HepG2 (cell line): ENCODE measurements at regions not wholly inside any gene's neighbourhood (a gene's known extent, or its start where the extent isn't known, plus 50 kb on each side); places are given as distances from the start of the nearest gene placed in this dataset.

Experiments used
- ATAC-seq: fragments of 200-7000 bp; cut with Tn5 transposase; 3 replicates; pipeline ENCODE4 v1.9.1; 2020; ENCODE audit warnings: mild to moderate bottlenecking, moderate library complexity
- BruUV-seq: library from RNA; stranded (reverse); fragments of 400-500 nt; replicated peaks from 2 replicates; lab custom pipeline; 2021; lab: Mats Ljungman, UMichigan
- CTCF ChIA-PET: fragments of 300-600 bp; formaldehyde crosslinking; extraction: SDS; loops from one replicate; lab custom pipeline; 2021; ENCODE audit warnings: low total read pairs, inconsistent platforms, low intra/inter-chr PET ratio; lab: Yijun Ruan, JAX
- POLR2A ChIA-PET: fragments of 350-600 bp; sonication (Branson Sonifier 250); formaldehyde crosslinking; loops from one replicate; lab custom pipeline; 2020; ENCODE audit warnings: antibody characterized with exemption, inconsistent platforms; lab: Yijun Ruan, JAX
- DNase-seq: peaks from one replicate; pipeline ENCODE4 v3.0.0-alpha.2; 2015; ENCODE audit warnings: low spot score
- FAIRE-seq: peaks from 3 replicates; lab custom pipeline; 2011; peaks lifted over from hg19 to GRCh38; lab: Jason Lieb, UNC
- H2AFZ ChIP-seq: one replicate; pipeline ENCODE4 v1.6.1; 2011; ENCODE audit warnings: low read length, inconsistent platforms
- H3K27ac ChIP-seq: fragments of 300-600 bp; 3 replicates; pipeline ENCODE4 v1.8.0; 2011; ENCODE audit warnings: mixed run types, mild to moderate bottlenecking, mixed read lengths, low read length, inconsistent platforms; ENCODE audit not compliant: insufficient read depth; ENCODE audit errors: extremely low read length
- H3K27me3 ChIP-seq, 2 experiments: fragments of 200-600 bp in 1 of 2; 2 replicates in 1 of 2; 3 replicates in 1 of 2; pipeline versions ENCODE4 v1.6.0 to v1.8.0; 2011; ENCODE audit warnings: low read length in 2 of 2, mild to moderate bottlenecking in 2 of 2, moderate library complexity in 2 of 2, inconsistent platforms in 1 of 2; ENCODE audit not compliant: insufficient read depth in 2 of 2, control insufficient read depth in 1 of 2
- H3K36me3 ChIP-seq, 2 experiments: fragments of 200-600 bp in 1 of 2; replicated peaks in 1 of 2; 2 replicates in 1 of 2; 3 replicates in 1 of 2; pipeline versions ENCODE4 v1.5.1 to v1.8.0; 2011; ENCODE audit warnings: low read length in 2 of 2, inconsistent platforms in 1 of 2; ENCODE audit not compliant: insufficient read depth in 2 of 2, control insufficient read depth in 1 of 2
- H3K4me1 ChIP-seq: 2 replicates; pipeline ENCODE4 v1.5.1; 2012; ENCODE audit warnings: low read length, inconsistent platforms; ENCODE audit not compliant: insufficient read depth
- H3K4me2 ChIP-seq: 2 replicates; pipeline ENCODE4 v1.6.0; 2011; ENCODE audit warnings: low read depth, low read length, inconsistent platforms
- H3K4me3 ChIP-seq, 3 experiments: fragments of 200-600 bp in 1 of 3; sonication (generic), shearing (Covaris generic) in 1 of 3; replicated peaks in 1 of 3; 2 replicates each; pipeline ENCODE4 v1.5.1; 2011 to 2016; ENCODE audit warnings: low read length in 3 of 3, inconsistent platforms in 2 of 3, low read depth in 2 of 3, mild to moderate bottlenecking in 2 of 3, control low read depth in 1 of 3, mixed read lengths in 1 of 3; ENCODE audit not compliant: insufficient read depth in 1 of 3
- H3K79me2 ChIP-seq: one replicate; pipeline ENCODE4 v1.6.1; 2011; ENCODE audit warnings: low read length, inconsistent platforms; ENCODE audit not compliant: insufficient read depth
- H3K9ac ChIP-seq: 2 replicates; pipeline ENCODE4 v1.6.0; 2011; ENCODE audit warnings: mild to moderate bottlenecking, low read depth, low read length, inconsistent platforms; ENCODE audit not compliant: insufficient read depth
- H3K9me3 ChIP-seq: 2 replicates; pipeline ENCODE4 v1.5.1; 2012; ENCODE audit warnings: mild to moderate bottlenecking, low read length
- H4K20me1 ChIP-seq: 2 replicates; pipeline ENCODE4 v1.6.0; 2011; ENCODE audit warnings: inconsistent platforms, mild to moderate bottlenecking, low read length, moderate library complexity; ENCODE audit not compliant: insufficient read depth
- ZNF260 ChIP-seq: sonication (generic); formaldehyde crosslinking; IDR thresholded peaks from 2 replicates; pipeline ENCODE4 v1.4.0; 2020; ENCODE audit warnings: missing genetic modification reagents, low read depth, mild to moderate bottlenecking, borderline replicate concordance
- ZNF292 ChIP-seq: sonication (generic); formaldehyde crosslinking; IDR thresholded peaks from 2 replicates; pipeline ENCODE4 v1.8.1; 2022; ENCODE audit warnings: mild to moderate bottlenecking, low read depth, missing genetic modification reagents, borderline replicate concordance
- WGBS: methylation state at CpG from one replicate; pipeline ENCODE4 v1.1.6; 2017; ENCODE audit warnings: low lambda C conversion rate; 5-methylcytosine and 5-hydroxymethylcytosine counted together
- in situ Hi-C: cut with HindIII; loops from 2 replicates; pipeline ENCODE4 v1.10.0; 2017; ENCODE audit warnings: low pct_unique_long_range_greater_than_20kb; ENCODE audit not compliant: extremely low pct_ligation_motif_present
- intact Hi-C: fragments of 100-400 bp; cut with micrococcal nuclease; formaldehyde crosslinking; loops from one replicate; pipeline ENCODE4 v1.10.0; 2022; ENCODE audit not compliant: unreplicated experiment
- TF ChIP-seq, protein P1 (sequence below): sonication (generic); formaldehyde crosslinking; IDR thresholded peaks from 2 replicates; pipeline ENCODE4 v1.5.0; 2020; ENCODE audit warnings: missing genetic modification reagents
- TF ChIP-seq, protein P2 (sequence below): sonication (generic); formaldehyde crosslinking; IDR thresholded peaks from 2 replicates; pipeline ENCODE4 v1.4.0; 2020; ENCODE audit warnings: missing genetic modification reagents
- TF ChIP-seq, protein P3 (sequence below): sonication (generic); formaldehyde crosslinking; IDR thresholded peaks from 2 replicates; pipeline ENCODE4 v1.4.0; 2020; ENCODE audit warnings: missing genetic modification reagents, borderline replicate concordance

DNA sequence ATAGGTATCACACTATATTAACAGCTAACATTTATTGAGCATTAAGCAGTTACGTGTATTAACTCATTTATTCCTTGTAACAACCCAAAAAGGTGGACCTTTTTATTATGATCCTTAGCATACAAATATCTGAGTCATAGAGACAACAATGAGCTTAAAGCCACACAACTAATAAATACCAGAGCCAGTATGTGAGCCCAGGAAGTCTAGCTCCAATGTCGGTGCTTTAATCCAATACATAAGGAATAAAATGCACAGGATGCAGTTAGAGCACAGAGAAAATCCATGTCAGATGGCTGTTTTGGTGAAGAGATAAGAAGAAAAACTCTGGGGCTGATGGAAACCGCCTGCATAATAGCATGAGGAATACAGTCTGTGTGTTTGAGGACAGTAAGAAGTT is 888.6 kb downstream of the TMTC2 start:
- no peaks in the 10 kb centered on the region for H3K36me3 ChIP-seq
- 1% methylated on average over 3 of the region's 3 CpGs for WGBS
- no peak overlapping the region for H3K4me3 ChIP-seq
- H3K4me1 ChIP-seq = no peaks in the 10 kb centered on the region
- peaks cover 77% of the 10 kb centered on the region for H3K9me3 ChIP-seq
- no peak overlapping the region for H3K27ac ChIP-seq
- no TSS peak for BruUV-seq
- no peak overlapping the region for H2AFZ ChIP-seq
- H3K79me2 ChIP-seq = no peaks in the 10 kb centered on the region
- ATAC-seq = no peak
- POLR2A ChIA-PET = no interaction called here
- intact Hi-C loops (no loop called here), in situ Hi-C loops (no loop called here)
- TF ChIP-seq ZNF292 (CRISPR knock-in tag) (no peak), ZNF260 (no peak)
- TF ChIP-seq, protein P1, sequence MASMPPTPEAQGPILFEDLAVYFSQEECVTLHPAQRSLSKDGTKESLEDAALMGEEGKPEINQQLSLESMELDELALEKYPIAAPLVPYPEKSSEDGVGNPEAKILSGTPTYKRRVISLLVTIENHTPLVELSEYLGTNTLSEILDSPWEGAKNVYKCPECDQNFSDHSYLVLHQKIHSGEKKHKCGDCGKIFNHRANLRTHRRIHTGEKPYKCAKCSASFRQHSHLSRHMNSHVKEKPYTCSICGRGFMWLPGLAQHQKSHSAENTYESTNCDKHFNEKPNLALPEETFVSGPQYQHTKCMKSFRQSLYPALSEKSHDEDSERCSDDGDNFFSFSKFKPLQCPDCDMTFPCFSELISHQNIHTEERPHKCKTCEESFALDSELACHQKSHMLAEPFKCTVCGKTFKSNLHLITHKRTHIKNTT (CRISPR knock-in tag) = no peak
- TF ChIP-seq, protein P2, sequence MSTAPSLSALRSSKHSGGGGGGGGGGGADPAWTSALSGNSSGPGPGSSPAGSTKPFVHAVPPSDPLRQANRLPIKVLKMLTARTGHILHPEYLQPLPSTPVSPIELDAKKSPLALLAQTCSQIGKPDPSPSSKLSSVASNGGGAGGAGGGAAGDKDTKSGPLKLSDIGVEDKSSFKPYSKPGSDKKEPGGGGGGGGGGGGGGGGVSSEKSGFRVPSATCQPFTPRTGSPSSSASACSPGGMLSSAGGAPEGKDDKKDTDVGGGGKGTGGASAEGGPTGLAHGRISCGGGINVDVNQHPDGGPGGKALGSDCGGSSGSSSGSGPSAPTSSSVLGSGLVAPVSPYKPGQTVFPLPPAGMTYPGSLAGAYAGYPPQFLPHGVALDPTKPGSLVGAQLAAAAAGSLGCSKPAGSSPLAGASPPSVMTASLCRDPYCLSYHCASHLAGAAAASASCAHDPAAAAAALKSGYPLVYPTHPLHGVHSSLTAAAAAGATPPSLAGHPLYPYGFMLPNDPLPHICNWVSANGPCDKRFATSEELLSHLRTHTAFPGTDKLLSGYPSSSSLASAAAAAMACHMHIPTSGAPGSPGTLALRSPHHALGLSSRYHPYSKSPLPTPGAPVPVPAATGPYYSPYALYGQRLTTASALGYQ (CRISPR knock-in tag) = no peak
- TF ChIP-seq, protein P3, sequence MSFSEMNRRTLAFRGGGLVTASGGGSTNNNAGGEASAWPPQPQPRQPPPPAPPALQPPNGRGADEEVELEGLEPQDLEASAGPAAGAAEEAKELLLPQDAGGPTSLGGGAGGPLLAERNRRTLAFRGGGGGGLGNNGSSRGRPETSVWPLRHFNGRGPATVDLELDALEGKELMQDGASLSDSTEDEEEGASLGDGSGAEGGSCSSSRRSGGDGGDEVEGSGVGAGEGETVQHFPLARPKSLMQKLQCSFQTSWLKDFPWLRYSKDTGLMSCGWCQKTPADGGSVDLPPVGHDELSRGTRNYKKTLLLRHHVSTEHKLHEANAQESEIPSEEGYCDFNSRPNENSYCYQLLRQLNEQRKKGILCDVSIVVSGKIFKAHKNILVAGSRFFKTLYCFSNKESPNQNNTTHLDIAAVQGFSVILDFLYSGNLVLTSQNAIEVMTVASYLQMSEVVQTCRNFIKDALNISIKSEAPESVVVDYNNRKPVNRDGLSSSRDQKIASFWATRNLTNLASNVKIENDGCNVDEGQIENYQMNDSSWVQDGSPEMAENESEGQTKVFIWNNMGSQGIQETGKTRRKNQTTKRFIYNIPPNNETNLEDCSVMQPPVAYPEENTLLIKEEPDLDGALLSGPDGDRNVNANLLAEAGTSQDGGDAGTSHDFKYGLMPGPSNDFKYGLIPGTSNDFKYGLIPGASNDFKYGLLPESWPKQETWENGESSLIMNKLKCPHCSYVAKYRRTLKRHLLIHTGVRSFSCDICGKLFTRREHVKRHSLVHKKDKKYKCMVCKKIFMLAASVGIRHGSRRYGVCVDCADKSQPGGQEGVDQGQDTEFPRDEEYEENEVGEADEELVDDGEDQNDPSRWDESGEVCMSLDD (CRISPR knock-in tag) = no peak
- CTCF ChIA-PET = no interaction called here
- FAIRE-seq = no peak
- no peaks in the 10 kb centered on the region for H4K20me1 ChIP-seq
- DNase-seq = no peak
- no peak overlapping the region for H3K9ac ChIP-seq
- no peak overlapping the region for H3K4me2 ChIP-seq
- H3K27me3 ChIP-seq = no peaks in the 10 kb centered on the region
